Embryonic facial prominence (tissue), 1 donor: ENCODE measurements at regions not wholly inside any gene's neighbourhood (a gene's known extent, or its start where the extent isn't known, plus 50 kb on each side); places are given as distances from the start of the nearest gene placed in this dataset.
"Not testable (repeated sequence)": the region's sequence is repeated elsewhere in the genome, so short reads cannot be mapped to it uniquely, and the experiment has no call there.

Source experiments
- DNase-seq: peaks from one replicate; pipeline ENCODE4 v3.0.0-alpha.2; 2016; ENCODE audit errors: extremely low spot score

GRCh38 chr9:88813638-88814209 lies 177.5 kb upstream of the S1PR3 start:
- DNase-seq = no peak

- peak; percentile 66 for DNase-seq
Measured at GRCh38 chr9:88814577-88814976, 176.7 kb upstream of the S1PR3 start.

GRCh38 chr9:88816141-88816540 lies 175.1 kb upstream of the S1PR3 start:
- no peak for DNase-seq

GRCh38 chr9:88816591-88816990 lies 174.7 kb upstream of the S1PR3 start:
- no peak for DNase-seq

- DNase-seq = no peak
Measured at GRCh38 chr9:88817628-88818027, 173.6 kb upstream of the S1PR3 start.

GRCh38 chr9:88818495-88819201 lies 172.6 kb upstream of the S1PR3 start:
- DNase-seq = no peak

GRCh38 chr9:88819476-88819875 lies 171.8 kb upstream of the S1PR3 start:
- no peak for DNase-seq

- DNase-seq = no peak
Measured at GRCh38 chr9:88820055-88820454, 171.2 kb upstream of the S1PR3 start.

- no peak for DNase-seq
Measured at GRCh38 chr9:88821033-88821745, 170.1 kb upstream of the S1PR3 start.

GRCh38 chr9:88821746-88822106 lies 169.5 kb upstream of the S1PR3 start:
- DNase-seq = no peak

- DNase-seq = no peak
Measured at GRCh38 chr9:88824711-88825110, 166.6 kb upstream of the S1PR3 start.

GRCh38 chr9:88826181-88826580 lies 165.1 kb upstream of the S1PR3 start:
- DNase-seq = no peak

- no peak for DNase-seq
Measured at GRCh38 chr9:88826771-88827181, 164.5 kb upstream of the S1PR3 start.

GRCh38 chr9:88828018-88828417 lies 163.2 kb upstream of the S1PR3 start:
- DNase-seq = no peak

GRCh38 chr9:88828492-88828974 lies 162.7 kb upstream of the S1PR3 start:
- DNase-seq = no peak

- no peak for DNase-seq
Measured at GRCh38 chr9:88829276-88829675, 162.0 kb upstream of the S1PR3 start.

- no peak for DNase-seq
Measured at GRCh38 chr9:88831713-88832407, 159.4 kb upstream of the S1PR3 start.

- DNase-seq = no peak
Measured at GRCh38 chr9:88833946-88834345, 157.3 kb upstream of the S1PR3 start.

GRCh38 chr9:88835038-88835466 lies 156.2 kb upstream of the S1PR3 start:
- DNase-seq = no peak

- DNase-seq = no peak
Measured at GRCh38 chr9:88835772-88836171, 155.5 kb upstream of the S1PR3 start.

GRCh38 chr9:88837731-88838130 lies 153.5 kb upstream of the S1PR3 start:
- DNase-seq = no peak

GRCh38 chr9:88849878-88850277 lies 141.4 kb upstream of the S1PR3 start:
- DNase-seq = not testable (repeated sequence)
